ENCODE measurements at regions not wholly inside any gene's neighbourhood (a gene's known extent, or its start where the extent isn't known, plus 50 kb on each side); places are given as distances from the start of the nearest gene placed in this dataset.

DNA sequence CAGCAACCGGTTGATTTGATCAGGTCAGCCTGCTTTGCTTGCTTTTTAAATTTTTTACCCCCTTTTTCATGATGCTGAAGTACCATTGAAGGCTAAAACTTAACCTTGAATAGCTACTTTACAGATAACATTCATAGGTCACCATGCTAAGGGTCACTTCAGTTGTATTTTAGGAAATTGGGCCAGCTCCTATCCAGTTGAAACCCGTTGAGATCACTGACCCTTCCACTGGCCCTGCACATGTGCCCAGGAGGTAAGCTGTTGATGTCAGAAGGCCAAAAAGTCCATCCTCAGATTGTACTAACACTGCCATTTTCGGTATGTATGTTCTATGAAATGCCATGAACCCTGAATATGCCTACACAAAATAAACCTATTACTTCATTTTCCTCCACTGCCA lies 133.0 kb upstream of the FAT4 start:
- in situ Hi-C loops (cut with MboI; ENCODE audit: low sequenced_read_pairs) (no loop called here), intact Hi-C loops (cut with micrococcal nuclease) (no loop called here), dilution Hi-C loops (cut with HindIII; ENCODE audit: low sequenced_read_pairs, unreplicated experiment) (no loop called here)
- Histone ChIP-seq H3K4me2 (ENCODE audit: low read depth, low read length) (no peak overlapping the region), H3K4ac (ENCODE audit: low read depth, low read length) (no peak overlapping the region), H2BK5ac (ENCODE audit: low read depth, low read length, poor library complexity, severe bottlenecking) (no peak overlapping the region), H4K20me1 (ENCODE audit: insufficient read depth, low read length) (no peaks in the 10 kb centered on the region), H3K18ac (ENCODE audit: low read depth, low read length) (no peak overlapping the region), H4K91ac (ENCODE audit: insufficient read depth, low read depth, low read length) (no peak overlapping the region), H3K9ac (ENCODE audit: low read depth, low read length) (no peak overlapping the region), H3K79me1 (ENCODE audit: low read depth in 1 of 2, low read length in 2 of 2) (no peaks in the 10 kb centered on the region), H3K23ac (ENCODE audit: low read depth, low read length) (no peak overlapping the region), H4K8ac (ENCODE audit: low read depth in 2 of 2, low read length in 2 of 2) (no peak overlapping the region), H2AFZ (replicated peaks; ENCODE audit: low read length, poor library complexity) (no peak overlapping the region), H2BK20ac (ENCODE audit: low read depth, low read length) (no peak overlapping the region), H3K36me3 (ENCODE audit: control insufficient read depth, insufficient read depth, low read length) (no peaks in the 10 kb centered on the region), H2BK120ac (ENCODE audit: low read depth, low read length) (no peak overlapping the region), H2AK9ac (replicated peaks; ENCODE audit: low read depth, low read length, poor library complexity) (no peak overlapping the region), H3K56ac (ENCODE audit: extremely low read depth, insufficient read depth, low read length) (no peak overlapping the region), H2AK5ac (ENCODE audit: low read depth, low read length) (no peak overlapping the region), H3K4me1 (ENCODE audit: control insufficient read depth, insufficient read depth, low read length) (no peaks in the 10 kb centered on the region), H3K9me3 (ENCODE audit: control insufficient read depth, insufficient read depth, low read length) (no peaks in the 10 kb centered on the region), H3K27ac (ENCODE audit: insufficient read depth, low read length) (no peak overlapping the region), H3K14ac (replicated peaks; ENCODE audit: low read depth, low read length) (no peak overlapping the region), H3K27me3 (ENCODE audit: control insufficient read depth, insufficient read depth, low read length) (no peaks in the 10 kb centered on the region), H3K4me3 (ENCODE audit: insufficient read depth, low read depth, low read length) (no peak overlapping the region), H4K5ac (ENCODE audit: low read depth, low read length) (no peak overlapping the region), H3K9me1 (ENCODE audit: insufficient read depth, low read length) (no peaks in the 10 kb centered on the region), H2BK15ac (ENCODE audit: low read depth, low read length) (no peak overlapping the region)
- no peak for TF ChIP-seq CHD1 (IDR thresholded peaks at IDR 0.05; ENCODE audit: low read depth, low read length)
- TF ChIP-seq NFE2L2 (IDR thresholded peaks at IDR 0.05; ENCODE audit: low read depth, low read length): no peak
- TF ChIP-seq RAD21 (IDR thresholded peaks at IDR 0.05; ENCODE audit: low read length): no peak
- TF ChIP-seq POLR2A (IDR thresholded peaks at IDR 0.05; ENCODE audit: low read depth, low read length): no peak
- no peak for TF ChIP-seq RCOR1 (IDR thresholded peaks at IDR 0.05; ENCODE audit: insufficient replicate concordance, low read length)
- TF ChIP-seq SMC3 (IDR thresholded peaks at IDR 0.05; ENCODE audit: low read depth, low read length): no peak
- no peak for TF ChIP-seq BHLHE40 (IDR thresholded peaks at IDR 0.05; ENCODE audit: low read depth, low read length)
- TF ChIP-seq CEBPB (IDR thresholded peaks at IDR 0.05; ENCODE audit: low read depth, low read length): no peak
- TF ChIP-seq, protein P1, sequence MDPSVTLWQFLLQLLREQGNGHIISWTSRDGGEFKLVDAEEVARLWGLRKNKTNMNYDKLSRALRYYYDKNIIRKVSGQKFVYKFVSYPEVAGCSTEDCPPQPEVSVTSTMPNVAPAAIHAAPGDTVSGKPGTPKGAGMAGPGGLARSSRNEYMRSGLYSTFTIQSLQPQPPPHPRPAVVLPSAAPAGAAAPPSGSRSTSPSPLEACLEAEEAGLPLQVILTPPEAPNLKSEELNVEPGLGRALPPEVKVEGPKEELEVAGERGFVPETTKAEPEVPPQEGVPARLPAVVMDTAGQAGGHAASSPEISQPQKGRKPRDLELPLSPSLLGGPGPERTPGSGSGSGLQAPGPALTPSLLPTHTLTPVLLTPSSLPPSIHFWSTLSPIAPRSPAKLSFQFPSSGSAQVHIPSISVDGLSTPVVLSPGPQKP (IDR thresholded peaks at IDR 0.05; ENCODE audit: borderline replicate concordance, low read depth, low read length): no peak
- TF ChIP-seq MXI1 (IDR thresholded peaks at IDR 0.05; ENCODE audit: borderline replicate concordance, low read depth, low read length): no peak
- ATAC-seq (ENCODE audit: low read depth): no peak
- 100% methylated on average over 1 of the region's 3 CpGs; no CpG with 5 or more reads in 1 of the 2 experiments for WGBS, 2 experiments (ENCODE audit: extremely low coverage in 2 of 2, insufficient read length in 1 of 2)
- no TSS peak for BruUV-seq (replicated peaks)
- ChIA-PET CTCF (no interaction called here), POLR2A (ENCODE audit: unreplicated experiment) (no interaction called here)
- DNase-seq: no peak

All from IMR-90 (cell line).